ENCODE measurements at regions not wholly inside any gene's neighbourhood (a gene's known extent, or its start where the extent isn't known, plus 50 kb on each side); places are given as distances from the start of the nearest gene placed in this dataset.

DNA sequence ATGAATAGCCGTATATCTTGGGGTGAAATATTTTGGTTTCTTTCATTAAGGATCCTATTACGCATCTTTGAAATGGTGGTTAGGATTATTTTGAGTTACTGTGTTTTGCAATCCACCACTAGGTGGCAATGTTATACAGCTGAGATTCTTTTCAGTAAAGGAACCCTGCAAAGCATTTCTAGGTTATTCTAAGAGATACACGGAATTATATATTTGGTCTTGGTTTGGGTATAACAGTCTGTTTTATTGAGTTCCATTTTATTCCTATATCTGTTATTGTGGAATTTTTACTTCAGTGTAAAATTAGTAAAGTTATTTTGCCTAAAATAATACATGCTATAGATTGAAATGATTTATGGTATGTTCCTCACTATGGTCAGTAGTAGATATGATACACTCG lies 62.9 kb upstream of the CPHXL start:
- TF ChIP-seq, protein P1, sequence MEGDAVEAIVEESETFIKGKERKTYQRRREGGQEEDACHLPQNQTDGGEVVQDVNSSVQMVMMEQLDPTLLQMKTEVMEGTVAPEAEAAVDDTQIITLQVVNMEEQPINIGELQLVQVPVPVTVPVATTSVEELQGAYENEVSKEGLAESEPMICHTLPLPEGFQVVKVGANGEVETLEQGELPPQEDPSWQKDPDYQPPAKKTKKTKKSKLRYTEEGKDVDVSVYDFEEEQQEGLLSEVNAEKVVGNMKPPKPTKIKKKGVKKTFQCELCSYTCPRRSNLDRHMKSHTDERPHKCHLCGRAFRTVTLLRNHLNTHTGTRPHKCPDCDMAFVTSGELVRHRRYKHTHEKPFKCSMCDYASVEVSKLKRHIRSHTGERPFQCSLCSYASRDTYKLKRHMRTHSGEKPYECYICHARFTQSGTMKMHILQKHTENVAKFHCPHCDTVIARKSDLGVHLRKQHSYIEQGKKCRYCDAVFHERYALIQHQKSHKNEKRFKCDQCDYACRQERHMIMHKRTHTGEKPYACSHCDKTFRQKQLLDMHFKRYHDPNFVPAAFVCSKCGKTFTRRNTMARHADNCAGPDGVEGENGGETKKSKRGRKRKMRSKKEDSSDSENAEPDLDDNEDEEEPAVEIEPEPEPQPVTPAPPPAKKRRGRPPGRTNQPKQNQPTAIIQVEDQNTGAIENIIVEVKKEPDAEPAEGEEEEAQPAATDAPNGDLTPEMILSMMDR (conservative IDR thresholded peaks at IDR 0.05; ENCODE audit: low read depth in 2 of 2): peak; percentile 75 to 98
- TF ChIP-seq, protein P2, sequence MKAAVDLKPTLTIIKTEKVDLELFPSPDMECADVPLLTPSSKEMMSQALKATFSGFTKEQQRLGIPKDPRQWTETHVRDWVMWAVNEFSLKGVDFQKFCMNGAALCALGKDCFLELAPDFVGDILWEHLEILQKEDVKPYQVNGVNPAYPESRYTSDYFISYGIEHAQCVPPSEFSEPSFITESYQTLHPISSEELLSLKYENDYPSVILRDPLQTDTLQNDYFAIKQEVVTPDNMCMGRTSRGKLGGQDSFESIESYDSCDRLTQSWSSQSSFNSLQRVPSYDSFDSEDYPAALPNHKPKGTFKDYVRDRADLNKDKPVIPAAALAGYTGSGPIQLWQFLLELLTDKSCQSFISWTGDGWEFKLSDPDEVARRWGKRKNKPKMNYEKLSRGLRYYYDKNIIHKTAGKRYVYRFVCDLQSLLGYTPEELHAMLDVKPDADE (IDR thresholded peaks at IDR 0.05): no peak
- TF ChIP-seq POLR2AphosphoS5 (IDR thresholded peaks at IDR 0.05; ENCODE audit: low read depth) (no peak), STAT1 (IDR thresholded peaks at IDR 0.05; ENCODE audit: unreplicated experiment) (no peak), EZH2 (IDR thresholded peaks at IDR 0.05; ENCODE audit: low read depth, unreplicated experiment) (no peak), NANOG (IDR thresholded peaks at IDR 0.05; ENCODE audit: borderline replicate concordance) (no peak), EZH2phosphoT487 (IDR thresholded peaks at IDR 0.05; ENCODE audit: unreplicated experiment) (no peak), ZNF331 (CRISPR knock-in tag; IDR thresholded peaks at IDR 0.05; ENCODE audit: low read depth) (no peak), CREB1 (CRISPR knock-in tag; IDR thresholded peaks at IDR 0.05; ENCODE audit: low read depth) (no peak)
- TF ChIP-seq, protein P3, sequence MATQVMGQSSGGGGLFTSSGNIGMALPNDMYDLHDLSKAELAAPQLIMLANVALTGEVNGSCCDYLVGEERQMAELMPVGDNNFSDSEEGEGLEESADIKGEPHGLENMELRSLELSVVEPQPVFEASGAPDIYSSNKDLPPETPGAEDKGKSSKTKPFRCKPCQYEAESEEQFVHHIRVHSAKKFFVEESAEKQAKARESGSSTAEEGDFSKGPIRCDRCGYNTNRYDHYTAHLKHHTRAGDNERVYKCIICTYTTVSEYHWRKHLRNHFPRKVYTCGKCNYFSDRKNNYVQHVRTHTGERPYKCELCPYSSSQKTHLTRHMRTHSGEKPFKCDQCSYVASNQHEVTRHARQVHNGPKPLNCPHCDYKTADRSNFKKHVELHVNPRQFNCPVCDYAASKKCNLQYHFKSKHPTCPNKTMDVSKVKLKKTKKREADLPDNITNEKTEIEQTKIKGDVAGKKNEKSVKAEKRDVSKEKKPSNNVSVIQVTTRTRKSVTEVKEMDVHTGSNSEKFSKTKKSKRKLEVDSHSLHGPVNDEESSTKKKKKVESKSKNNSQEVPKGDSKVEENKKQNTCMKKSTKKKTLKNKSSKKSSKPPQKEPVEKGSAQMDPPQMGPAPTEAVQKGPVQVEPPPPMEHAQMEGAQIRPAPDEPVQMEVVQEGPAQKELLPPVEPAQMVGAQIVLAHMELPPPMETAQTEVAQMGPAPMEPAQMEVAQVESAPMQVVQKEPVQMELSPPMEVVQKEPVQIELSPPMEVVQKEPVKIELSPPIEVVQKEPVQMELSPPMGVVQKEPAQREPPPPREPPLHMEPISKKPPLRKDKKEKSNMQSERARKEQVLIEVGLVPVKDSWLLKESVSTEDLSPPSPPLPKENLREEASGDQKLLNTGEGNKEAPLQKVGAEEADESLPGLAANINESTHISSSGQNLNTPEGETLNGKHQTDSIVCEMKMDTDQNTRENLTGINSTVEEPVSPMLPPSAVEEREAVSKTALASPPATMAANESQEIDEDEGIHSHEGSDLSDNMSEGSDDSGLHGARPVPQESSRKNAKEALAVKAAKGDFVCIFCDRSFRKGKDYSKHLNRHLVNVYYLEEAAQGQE (IDR thresholded peaks at IDR 0.05; ENCODE audit: unreplicated experiment): no peak
- TF ChIP-seq, protein P4, sequence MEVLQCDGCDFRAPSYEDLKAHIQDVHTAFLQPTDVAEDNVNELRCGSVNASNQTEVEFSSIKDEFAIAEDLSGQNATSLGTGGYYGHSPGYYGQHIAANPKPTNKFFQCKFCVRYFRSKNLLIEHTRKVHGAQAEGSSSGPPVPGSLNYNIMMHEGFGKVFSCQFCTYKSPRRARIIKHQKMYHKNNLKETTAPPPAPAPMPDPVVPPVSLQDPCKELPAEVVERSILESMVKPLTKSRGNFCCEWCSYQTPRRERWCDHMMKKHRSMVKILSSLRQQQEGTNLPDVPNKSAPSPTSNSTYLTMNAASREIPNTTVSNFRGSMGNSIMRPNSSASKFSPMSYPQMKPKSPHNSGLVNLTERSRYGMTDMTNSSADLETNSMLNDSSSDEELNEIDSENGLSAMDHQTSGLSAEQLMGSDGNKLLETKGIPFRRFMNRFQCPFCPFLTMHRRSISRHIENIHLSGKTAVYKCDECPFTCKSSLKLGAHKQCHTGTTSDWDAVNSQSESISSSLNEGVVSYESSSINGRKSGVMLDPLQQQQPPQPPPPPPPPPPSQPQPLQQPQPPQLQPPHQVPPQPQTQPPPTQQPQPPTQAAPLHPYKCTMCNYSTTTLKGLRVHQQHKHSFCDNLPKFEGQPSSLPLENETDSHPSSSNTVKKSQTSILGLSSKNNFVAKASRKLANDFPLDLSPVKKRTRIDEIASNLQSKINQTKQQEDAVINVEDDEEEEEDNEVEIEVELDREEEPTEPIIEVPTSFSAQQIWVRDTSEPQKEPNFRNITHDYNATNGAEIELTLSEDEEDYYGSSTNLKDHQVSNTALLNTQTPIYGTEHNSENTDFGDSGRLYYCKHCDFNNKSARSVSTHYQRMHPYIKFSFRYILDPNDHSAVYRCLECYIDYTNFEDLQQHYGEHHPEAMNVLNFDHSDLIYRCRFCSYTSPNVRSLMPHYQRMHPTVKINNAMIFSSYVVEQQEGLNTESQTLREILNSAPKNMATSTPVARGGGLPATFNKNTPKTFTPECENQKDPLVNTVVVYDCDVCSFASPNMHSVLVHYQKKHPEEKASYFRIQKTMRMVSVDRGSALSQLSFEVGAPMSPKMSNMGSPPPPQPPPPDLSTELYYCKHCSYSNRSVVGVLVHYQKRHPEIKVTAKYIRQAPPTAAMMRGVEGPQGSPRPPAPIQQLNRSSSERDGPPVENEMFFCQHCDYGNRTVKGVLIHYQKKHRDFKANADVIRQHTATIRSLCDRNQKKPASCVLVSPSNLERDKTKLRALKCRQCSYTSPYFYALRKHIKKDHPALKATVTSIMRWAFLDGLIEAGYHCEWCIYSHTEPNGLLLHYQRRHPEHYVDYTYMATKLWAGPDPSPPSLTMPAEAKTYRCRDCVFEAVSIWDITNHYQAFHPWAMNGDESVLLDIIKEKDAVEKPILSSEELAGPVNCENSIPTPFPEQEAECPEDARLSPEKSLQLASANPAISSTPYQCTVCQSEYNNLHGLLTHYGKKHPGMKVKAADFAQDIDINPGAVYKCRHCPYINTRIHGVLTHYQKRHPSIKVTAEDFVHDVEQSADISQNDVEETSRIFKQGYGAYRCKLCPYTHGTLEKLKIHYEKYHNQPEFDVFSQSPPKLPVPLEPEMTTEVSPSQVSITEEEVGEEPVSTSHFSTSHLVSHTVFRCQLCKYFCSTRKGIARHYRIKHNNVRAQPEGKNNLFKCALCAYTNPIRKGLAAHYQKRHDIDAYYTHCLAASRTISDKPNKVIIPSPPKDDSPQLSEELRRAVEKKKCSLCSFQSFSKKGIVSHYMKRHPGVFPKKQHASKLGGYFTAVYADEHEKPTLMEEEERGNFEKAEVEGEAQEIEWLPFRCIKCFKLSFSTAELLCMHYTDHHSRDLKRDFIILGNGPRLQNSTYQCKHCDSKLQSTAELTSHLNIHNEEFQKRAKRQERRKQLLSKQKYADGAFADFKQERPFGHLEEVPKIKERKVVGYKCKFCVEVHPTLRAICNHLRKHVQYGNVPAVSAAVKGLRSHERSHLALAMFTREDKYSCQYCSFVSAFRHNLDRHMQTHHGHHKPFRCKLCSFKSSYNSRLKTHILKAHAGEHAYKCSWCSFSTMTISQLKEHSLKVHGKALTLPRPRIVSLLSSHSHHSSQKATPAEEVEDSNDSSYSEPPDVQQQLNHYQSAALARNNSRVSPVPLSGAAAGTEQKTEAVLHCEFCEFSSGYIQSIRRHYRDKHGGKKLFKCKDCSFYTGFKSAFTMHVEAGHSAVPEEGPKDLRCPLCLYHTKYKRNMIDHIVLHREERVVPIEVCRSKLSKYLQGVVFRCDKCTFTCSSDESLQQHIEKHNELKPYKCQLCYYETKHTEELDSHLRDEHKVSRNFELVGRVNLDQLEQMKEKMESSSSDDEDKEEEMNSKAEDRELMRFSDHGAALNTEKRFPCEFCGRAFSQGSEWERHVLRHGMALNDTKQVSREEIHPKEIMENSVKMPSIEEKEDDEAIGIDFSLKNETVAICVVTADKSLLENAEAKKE (CRISPR knock-in tag; IDR thresholded peaks at IDR 0.05): no peak

Data from GM23338 (cell line).